Neuronal stem cell (in vitro differentiated cells): ENCODE measurements at regions not wholly inside any gene's neighbourhood (a gene's known extent, or its start where the extent isn't known, plus 50 kb on each side); places are given as distances from the start of the nearest gene placed in this dataset.

Experiments
- DNase-seq: peaks from one replicate; pipeline ENCODE4 v3.0.0-alpha.2; 2013; ENCODE audit warnings: low spot score
- H2AFZ ChIP-seq: one replicate; pipeline ENCODE4 v1.6.1; 2013; ENCODE audit warnings: mild to moderate bottlenecking, low read length, inconsistent platforms
- H2AK5ac ChIP-seq: 2 replicates; pipeline ENCODE4 v1.6.1; 2013; ENCODE audit warnings: low read depth, mild to moderate bottlenecking, inconsistent platforms, low read length, moderate library complexity, mixed read lengths
- H2BK120ac ChIP-seq: 2 replicates; pipeline ENCODE4 v1.6.1; 2013; ENCODE audit warnings: low read depth, mild to moderate bottlenecking, inconsistent platforms, low read length, moderate library complexity, mixed read lengths
- H2BK12ac ChIP-seq: one replicate; pipeline ENCODE4 v1.6.1; 2013; ENCODE audit warnings: low read length, inconsistent platforms
- H2BK15ac ChIP-seq: 2 replicates; pipeline ENCODE4 v1.6.1; 2013; ENCODE audit warnings: mild to moderate bottlenecking, low read length, inconsistent platforms, mixed read lengths
- H2BK5ac ChIP-seq: one replicate; pipeline ENCODE4 v1.6.1; 2013; ENCODE audit warnings: inconsistent platforms, mild to moderate bottlenecking, low read length, moderate library complexity
- H3K14ac ChIP-seq: one replicate; pipeline ENCODE4 v1.6.1; 2013; ENCODE audit warnings: low read length, inconsistent platforms
- H3K18ac ChIP-seq: 2 replicates; pipeline ENCODE4 v1.6.1; 2013; ENCODE audit warnings: low read length, inconsistent platforms
- H3K23ac ChIP-seq: 2 replicates; pipeline ENCODE4 v1.6.1; 2013; ENCODE audit warnings: low read depth, mild to moderate bottlenecking, mixed read lengths, low read length, inconsistent platforms; ENCODE audit not compliant: poor library complexity
- H3K27ac ChIP-seq: replicated peaks from 3 replicates; pipeline ENCODE4 v1.5.1; 2013; ENCODE audit warnings: low read length, inconsistent platforms
- H3K27me3 ChIP-seq, 3 experiments: 2 replicates each; pipeline ENCODE4 v1.6.1; 2013; ENCODE audit warnings: low read length in 3 of 3, mild to moderate bottlenecking in 2 of 3, inconsistent platforms in 1 of 3, low read depth in 1 of 3, mixed read lengths in 1 of 3, moderate library complexity in 1 of 3; ENCODE audit not compliant: control insufficient read depth in 3 of 3, insufficient read depth in 3 of 3
- H3K36me3 ChIP-seq, 2 donors: replicated peaks in 1 of 2; 2 replicates each; pipeline ENCODE4 v1.6.1; 2013; ENCODE audit warnings: low read length in 2 of 2; ENCODE audit not compliant: control insufficient read depth in 2 of 2, insufficient read depth in 2 of 2
- H3K4ac ChIP-seq: 2 replicates; pipeline ENCODE4 v1.6.1; 2013; ENCODE audit warnings: inconsistent platforms, mild to moderate bottlenecking, low read length, moderate library complexity
- H3K4me1 ChIP-seq, 2 donors: 1 replicate in 1 of 2; 2 replicates in 1 of 2; pipeline ENCODE4 v1.6.1; 2013; ENCODE audit warnings: low read length in 2 of 2, low read depth in 1 of 2; ENCODE audit not compliant: control insufficient read depth in 2 of 2, insufficient read depth in 1 of 2
- H3K4me2 ChIP-seq: one replicate; pipeline ENCODE4 v1.6.1; 2013; ENCODE audit warnings: mild to moderate bottlenecking, low read length, inconsistent platforms; ENCODE audit not compliant: insufficient read depth, poor library complexity, severe bottlenecking
- H3K4me3 ChIP-seq, 2 donors: 2 replicates each; pipeline ENCODE4 v1.5.1; 2013; ENCODE audit warnings: low read length in 2 of 2, mild to moderate bottlenecking in 2 of 2, inconsistent platforms in 1 of 2, moderate library complexity in 1 of 2
- H3K79me1 ChIP-seq: one replicate; pipeline ENCODE4 v1.6.1; 2013; ENCODE audit warnings: low read depth, mild to moderate bottlenecking, inconsistent platforms, low read length, moderate library complexity
- H3K9ac ChIP-seq: one replicate; pipeline ENCODE4 v1.6.1; 2013; ENCODE audit warnings: mild to moderate bottlenecking, low read depth, low read length, inconsistent platforms; ENCODE audit not compliant: poor library complexity
- H3K9me3 ChIP-seq, 2 donors: replicated peaks in 1 of 2; 2 replicates each; pipeline versions ENCODE3 to v1.6.1; 2013; ENCODE audit warnings: low read length in 2 of 2, mild to moderate bottlenecking in 2 of 2, inconsistent platforms in 1 of 2, low read depth in 1 of 2, mixed read lengths in 1 of 2, moderate library complexity in 1 of 2; ENCODE audit not compliant: control insufficient read depth in 2 of 2, insufficient read depth in 1 of 2
- H4K8ac ChIP-seq: one replicate; pipeline ENCODE4 v1.6.1; 2013; ENCODE audit warnings: low read depth, mild to moderate bottlenecking, inconsistent platforms, low read length, moderate library complexity
- H4K91ac ChIP-seq: one replicate; pipeline ENCODE4 v1.6.1; 2013; ENCODE audit warnings: low read length, low read depth, mild to moderate bottlenecking, inconsistent platforms; ENCODE audit not compliant: poor library complexity
- WGBS, 2 donors: extraction: QIAGEN DNeasy Blood & Tissue Kit; methylation state at CpG; one replicate each; pipeline ENCODE4 v1.1.7; 2013; ENCODE audit warnings: missing lambda C conversion rate in 2 of 2, mixed read lengths in 1 of 2; ENCODE audit not compliant: insufficient read length in 2 of 2, insufficient replicate concordance in 1 of 2; ENCODE audit errors: extremely low coverage in 2 of 2; 5-methylcytosine and 5-hydroxymethylcytosine counted together

- Histone ChIP-seq H2BK12ac (no peak overlapping the region), H3K36me3 (no peaks in the 10 kb centered on the region), H4K8ac (no peak overlapping the region), H3K23ac (no peak overlapping the region), H3K4me1 (no peaks in the 10 kb centered on the region), H3K4me2 (no peak overlapping the region), H3K9me3 (no peaks in the 10 kb centered on the region), H2BK120ac (no peak overlapping the region), H3K14ac (no peak overlapping the region), H3K79me1 (no peaks in the 10 kb centered on the region), H2BK5ac (no peak overlapping the region), H3K27ac (no peak overlapping the region), H3K27me3 (no peaks in the 10 kb centered on the region), H3K4me3 (no peak overlapping the region), H2AFZ (no peak overlapping the region), H2AK5ac (no peak overlapping the region), H4K91ac (no peak overlapping the region), H2BK15ac (no peak overlapping the region), H3K9ac (no peak overlapping the region), H3K18ac (no peak overlapping the region), H3K4ac (no peak overlapping the region)
- DNase-seq, result no peak
- WGBS, 2 donors, result no CpG with 5 or more reads among the region's 4 CpGs
These were observed 92.8 kb downstream of the ASCL1 start for GRCh38 chr12:103050273-103050672.

DNA sequence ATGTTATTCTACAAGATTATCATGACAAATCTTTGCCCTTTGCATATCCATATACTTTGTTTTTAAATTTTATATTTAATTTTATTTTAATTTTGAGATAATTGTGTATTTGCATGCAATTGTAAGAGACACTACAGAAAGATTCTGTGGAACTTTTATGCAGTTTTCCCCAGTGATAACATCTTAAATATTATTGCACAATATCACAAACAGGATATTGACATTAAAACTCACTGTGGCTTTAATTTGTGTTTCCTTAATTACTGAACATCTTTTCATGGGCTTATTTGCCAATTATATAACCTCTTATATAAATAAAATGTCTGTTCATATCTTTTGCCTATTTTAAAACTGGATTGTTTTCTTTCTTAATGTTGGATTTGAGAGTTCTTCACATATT is 95.6 kb downstream of the ASCL1 start:
- Histone ChIP-seq H2AK5ac (no peak overlapping the region), H3K9me3 (no peaks in the 10 kb centered on the region), H2BK120ac (no peak overlapping the region), H3K4me2 (no peak overlapping the region), H4K91ac (no peak overlapping the region), H4K8ac (no peak overlapping the region), H3K4ac (no peak overlapping the region), H2AFZ (no peak overlapping the region), H3K4me3 (no peak overlapping the region), H3K14ac (no peak overlapping the region), H2BK15ac (no peak overlapping the region), H3K27ac (no peak overlapping the region), H2BK5ac (no peak overlapping the region), H3K23ac (no peak overlapping the region), H3K27me3 (no peaks in the 10 kb centered on the region), H3K36me3 (no peaks in the 10 kb centered on the region), H3K79me1 (no peaks in the 10 kb centered on the region), H2BK12ac (no peak overlapping the region), H3K4me1 (no peaks in the 10 kb centered on the region), H3K9ac (no peak overlapping the region), H3K18ac (no peak overlapping the region)
- no peak for DNase-seq

DNA sequence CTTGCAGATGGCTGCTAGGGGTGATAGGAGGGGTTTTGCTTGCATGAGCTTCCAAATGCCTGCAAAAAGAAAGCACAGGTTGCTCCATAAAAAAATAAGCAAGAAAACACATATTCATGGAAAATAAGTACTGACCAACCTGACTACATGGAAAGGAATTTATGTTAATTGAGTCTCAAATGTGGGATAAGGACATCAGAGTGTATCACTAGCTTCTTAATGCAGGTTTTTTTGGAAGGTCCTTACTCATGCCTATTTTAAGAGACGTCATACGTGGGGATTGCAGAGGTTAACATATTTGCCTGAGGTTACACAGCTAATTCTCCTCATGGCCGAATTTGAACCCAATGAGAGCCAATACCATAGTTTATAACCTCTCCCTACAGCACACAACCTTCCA is 116.2 kb downstream of the ASCL1 start:
- no peaks in the 10 kb centered on the region for H3K27me3 ChIP-seq
- no peaks in the 10 kb centered on the region for H3K79me1 ChIP-seq
- no peak overlapping the region for H3K27ac ChIP-seq
- H2AK5ac ChIP-seq, result no peak overlapping the region
- H4K8ac ChIP-seq, result no peak overlapping the region
- H3K14ac ChIP-seq, result no peak overlapping the region
- H3K9me3 ChIP-seq, result no peaks in the 10 kb centered on the region
- no peak overlapping the region for H3K18ac ChIP-seq
- H2BK120ac ChIP-seq, result no peak overlapping the region
- H2BK12ac ChIP-seq, result no peak overlapping the region
- H3K4me3 ChIP-seq, result no peak overlapping the region
- H2BK15ac ChIP-seq, result no peak overlapping the region
- no peak overlapping the region for H4K91ac ChIP-seq
- WGBS, 2 donors, result no CpG with 5 or more reads among the region's 3 CpGs
- H3K4me1 ChIP-seq, result no peaks in the 10 kb centered on the region
- no peaks in the 10 kb centered on the region for H3K36me3 ChIP-seq
- no peak overlapping the region for H3K23ac ChIP-seq
- no peak overlapping the region for H2BK5ac ChIP-seq
- H3K4ac ChIP-seq, result no peak overlapping the region
- H3K4me2 ChIP-seq, result no peak overlapping the region
- DNase-seq, result no peak
- H2AFZ ChIP-seq, result no peak overlapping the region
- H3K9ac ChIP-seq, result no peak overlapping the region

GRCh38 chr12:103075848-103076247 is 118.4 kb downstream of the ASCL1 start:
- Histone ChIP-seq H3K79me1 (no peaks in the 10 kb centered on the region), H2BK12ac (no peak overlapping the region), H2BK120ac (no peak overlapping the region), H2AK5ac (no peak overlapping the region), H3K4ac (no peak overlapping the region), H2AFZ (no peak overlapping the region), H4K91ac (no peak overlapping the region), H3K4me2 (no peak overlapping the region), H3K36me3 (no peaks in the 10 kb centered on the region), H3K9me3 (peaks cover 0 to 1% of the 10 kb centered on the region in 2 donors), H3K4me3 (no peak overlapping the region), H2BK5ac (no peak overlapping the region), H3K27ac (no peak overlapping the region), H3K9ac (no peak overlapping the region), H3K4me1 (no peaks in the 10 kb centered on the region), H2BK15ac (no peak overlapping the region), H3K27me3 (peaks cover 0 to under 1% (median 0%) of the 10 kb centered on the region in 3 experiments), H3K14ac (no peak overlapping the region), H3K23ac (no peak overlapping the region), H3K18ac (no peak overlapping the region), H4K8ac (no peak overlapping the region)
- WGBS, 2 donors, result no CpG with 5 or more reads among the region's 2 CpGs
- no peak for DNase-seq
